RWPE1 (cell line): ENCODE measurements at regions not wholly inside any gene's neighbourhood (a gene's known extent, or its start where the extent isn't known, plus 50 kb on each side); places are given as distances from the start of the nearest gene placed in this dataset.

ENCODE experiments used
- CTCF ChIA-PET: fragments of 350-600 bp; sonication (Branson Sonifier 250); formaldehyde crosslinking; extraction: SDS; loops from one replicate; lab custom pipeline; 2021; lab: Yijun Ruan, JAX
- POLR2A ChIA-PET: fragments of 400-600 bp; formaldehyde crosslinking; extraction: SDS; loops from one replicate; lab custom pipeline; 2020; ENCODE audit warnings: antibody characterized with exemption; ENCODE audit not compliant: low non-redundant PET; lab: Yijun Ruan, JAX
- DNase-seq: peaks from one replicate; pipeline ENCODE4 v3.0.0; 2012; ENCODE audit warnings: low spot score
- H3K27ac ChIP-seq: fragments of 450-650 bp; 2 replicates; pipeline ENCODE4 v1.5.1; 2017
- CTCF ChIP-seq: fragments of 450-650 bp; conservative IDR thresholded peaks from 2 replicates; pipeline ENCODE4 v1.5.1; 2017; ENCODE audit warnings: low read depth, mild to moderate bottlenecking

- no peak for DNase-seq
- CTCF ChIA-PET, result no interaction called here
- no peak for TF ChIP-seq CTCF
- POLR2A ChIA-PET, result no interaction called here
- H3K27ac ChIP-seq, result no peak overlapping the region
These were observed 69.8 kb upstream of the FHL2 start for GRCh38 chr2:105468582-105469042.

- ChIA-PET CTCF (no interaction called here), POLR2A (no interaction called here)
- TF ChIP-seq CTCF, result no peak
- no peak for DNase-seq
- no peak overlapping the region for H3K27ac ChIP-seq
These were observed 65.5 kb upstream of the FHL2 start for GRCh38 chr2:105464325-105464724.

DNA sequence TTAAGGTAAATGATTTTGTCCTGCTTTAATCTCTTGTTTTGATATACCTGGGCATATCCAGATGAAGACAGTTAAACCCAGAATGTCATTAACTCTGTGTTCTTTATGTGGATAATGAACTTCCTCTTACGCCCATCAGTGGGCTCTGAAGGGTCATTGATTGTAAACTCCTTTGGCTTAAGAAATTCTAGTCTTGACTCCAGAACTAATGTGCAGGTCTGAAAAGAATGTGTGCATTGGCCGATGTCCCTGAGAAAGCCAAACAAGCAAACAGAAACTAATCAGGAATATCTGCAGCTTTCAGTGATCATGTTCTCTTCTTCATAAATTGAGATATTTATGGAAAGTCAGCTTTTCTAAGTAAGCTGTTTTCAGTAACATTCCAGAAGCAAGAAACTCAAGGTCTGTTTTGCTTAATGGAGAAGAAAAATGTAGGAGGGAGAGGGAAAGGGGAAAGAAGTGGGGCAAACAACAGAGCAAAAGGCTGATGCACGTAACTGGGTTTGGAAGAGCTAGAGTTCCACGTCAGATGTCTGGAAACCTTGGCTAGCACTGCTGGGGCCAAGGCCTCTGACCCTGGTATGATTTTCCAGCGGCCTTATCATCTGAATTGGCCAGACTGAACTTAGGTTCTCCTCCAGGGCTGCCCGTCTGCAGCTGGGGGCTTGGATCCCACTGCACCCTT is 61.3 kb upstream of the FHL2 start:
- H3K27ac ChIP-seq, result no peak overlapping the region
- no peak for TF ChIP-seq CTCF
- DNase-seq, result no peak
- CTCF ChIA-PET, result no interaction called here
- POLR2A ChIA-PET, result no interaction called here

GRCh38 chr2:105458076-105458475 is 59.2 kb upstream of the FHL2 start:
- no peak overlapping the region for H3K27ac ChIP-seq
- DNase-seq, result no peak
- ChIA-PET POLR2A (no interaction called here), CTCF (interaction anchor here (0.7 kb wide), 1 partner anchor 127 kb away, joined by 3 read pairs; no protein-coding TSS in a partner anchor)
- no peak for TF ChIP-seq CTCF

DNA sequence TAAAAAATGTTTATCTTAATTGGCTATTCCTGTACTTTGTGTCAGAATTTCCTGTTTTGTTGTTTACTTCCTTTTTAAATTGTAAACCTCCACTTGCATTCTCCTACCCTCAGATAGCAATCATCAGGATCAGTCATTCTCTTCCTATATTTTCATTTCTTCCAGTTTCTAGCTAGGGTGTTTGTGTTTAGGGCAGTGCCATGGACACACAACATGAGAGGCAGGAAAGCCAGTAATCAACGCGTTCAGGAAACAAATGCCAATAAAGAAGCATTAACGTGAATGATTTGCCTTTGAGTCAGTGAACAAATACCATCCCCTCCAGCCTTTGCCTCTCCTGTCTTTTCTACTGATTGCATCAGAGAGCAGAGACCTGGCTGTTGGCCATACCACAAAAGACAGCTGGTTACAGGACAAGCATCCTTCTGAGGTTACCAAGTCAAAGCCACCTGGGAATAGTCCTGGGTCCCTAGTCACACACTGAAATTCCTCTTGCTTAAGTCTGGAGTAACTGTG is 56.7 kb upstream of the FHL2 start:
- peak; percentile 96 for DNase-seq
- POLR2A ChIA-PET, result no interaction called here
- CTCF ChIA-PET, result interaction anchor here (1.0 to 1.2 kb wide), 2 partner anchors 51 to 66 kb away, joined by 4 to 7 read pairs; no protein-coding TSS in a partner anchor
- peak overlapping the region; percentile 88; the same call in 1 of the 2 replicates for H3K27ac ChIP-seq
- no peak for TF ChIP-seq CTCF

DNA sequence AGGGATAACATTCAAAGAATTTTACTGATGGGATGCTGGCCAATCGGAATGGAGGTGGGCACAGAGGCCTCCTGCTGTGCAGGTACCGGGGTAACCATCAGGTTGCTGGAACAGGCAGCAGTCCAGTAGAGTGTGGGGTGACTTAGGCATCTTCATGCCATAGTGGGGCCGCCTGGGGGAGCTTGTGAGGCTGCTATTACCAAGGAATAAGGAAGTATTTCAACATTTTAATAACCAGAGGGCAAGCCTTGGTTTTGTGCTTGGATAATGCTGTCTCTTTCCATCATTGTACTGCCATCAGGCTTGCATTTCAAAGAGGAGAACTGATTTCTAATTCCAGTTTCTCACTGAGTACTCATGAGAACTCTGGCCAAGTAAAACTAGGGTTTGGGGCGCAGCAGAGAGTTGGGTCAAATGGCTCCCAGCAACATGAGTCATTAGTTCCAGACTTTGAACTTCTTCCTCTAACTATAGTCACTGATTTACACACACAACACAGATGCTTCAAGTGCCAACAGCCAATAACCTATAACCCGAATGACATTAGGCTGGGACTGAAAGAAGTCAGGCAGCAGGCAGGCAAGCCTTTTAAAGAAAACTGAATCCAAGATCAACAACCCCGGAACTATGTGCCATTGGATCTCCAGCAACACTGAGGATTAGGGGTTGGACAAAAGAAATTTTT is 56.1 kb upstream of the FHL2 start:
- TF ChIP-seq CTCF, result no peak; the same call in 1 of the 2 replicates
- ChIA-PET CTCF (interaction anchor here (0.6 to 1.2 kb wide), 3 partner anchors 51 to 59 kb away, joined by 3 to 7 read pairs (median 5); no protein-coding TSS in a partner anchor), POLR2A (no interaction called here)
- peak overlapping the region; percentile 88 for H3K27ac ChIP-seq
- DNase-seq, result peak; percentile 69
